Fibroblast of lung (primary cell): ENCODE measurements at regions not wholly inside any gene's neighbourhood (a gene's known extent, or its start where the extent isn't known, plus 50 kb on each side); places are given as distances from the start of the nearest gene placed in this dataset.

Source experiments
- CTCF ChIP-seq, 2 donors: IDR thresholded peaks in 1 of 2; conservative IDR thresholded peaks in 1 of 2; 1 replicate in 1 of 2; 2 replicates in 1 of 2; pipeline ENCODE4 v1.5.1; 2011 to 2012; ENCODE audit warnings: low read length in 2 of 2, control low read depth in 1 of 2, inconsistent platforms in 1 of 2, low read depth in 1 of 2, mild to moderate bottlenecking in 1 of 2
- EZH2 ChIP-seq: IDR thresholded peaks from 2 replicates; pipeline ENCODE4 v1.5.1; 2012; ENCODE audit warnings: low read length, control low read depth, mild to moderate bottlenecking; ENCODE audit errors: missing control alignments

GRCh38 chr3:110327870-110328269 lies 743.7 kb upstream of the NECTIN3 start:
- TF ChIP-seq CTCF (conservative IDR thresholded peaks at IDR 0.05 in 1 of 2, IDR thresholded peaks at IDR 0.05 in 1 of 2; ENCODE audit: low read depth in 1 of 2, low read length in 2 of 2) (no peak), EZH2 (no peak)
